NCI-H748 treated with DMSO at 0.1 percent for 48 hours (cell line): ENCODE measurements at regions not wholly inside any gene's neighbourhood (a gene's known extent, or its start where the extent isn't known, plus 50 kb on each side); places are given as distances from the start of the nearest gene placed in this dataset.
"Not testable (repeated sequence)": the region's sequence is repeated elsewhere in the genome, so short reads cannot be mapped to it uniquely, and the experiment has no call there.

Experiments used
- DNase-seq: peaks from one replicate; lab custom pipeline; 2025; lab: John Stamatoyannopoulos, UW

DNA sequence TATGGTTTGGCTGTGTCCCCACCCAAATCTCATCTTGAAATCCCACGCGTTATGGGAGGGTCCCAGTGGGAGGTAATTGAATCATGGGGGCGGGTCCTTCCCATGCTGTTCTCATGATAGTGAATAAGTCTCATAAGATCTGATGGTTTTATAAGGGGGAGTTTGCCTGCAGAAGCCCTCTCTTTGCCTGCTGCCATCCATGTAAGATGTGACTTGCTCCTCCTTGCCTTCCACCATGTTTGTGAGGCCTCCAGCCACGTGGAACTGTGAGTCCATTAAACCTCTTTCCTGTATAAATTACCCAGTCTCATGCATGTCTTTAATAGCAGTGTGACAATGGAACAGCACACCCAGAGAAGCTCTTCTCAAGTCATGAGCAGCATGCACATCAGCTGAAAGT, 119.1 kb upstream of the CARD11 start:
- not testable (repeated sequence) for DNase-seq

DNA sequence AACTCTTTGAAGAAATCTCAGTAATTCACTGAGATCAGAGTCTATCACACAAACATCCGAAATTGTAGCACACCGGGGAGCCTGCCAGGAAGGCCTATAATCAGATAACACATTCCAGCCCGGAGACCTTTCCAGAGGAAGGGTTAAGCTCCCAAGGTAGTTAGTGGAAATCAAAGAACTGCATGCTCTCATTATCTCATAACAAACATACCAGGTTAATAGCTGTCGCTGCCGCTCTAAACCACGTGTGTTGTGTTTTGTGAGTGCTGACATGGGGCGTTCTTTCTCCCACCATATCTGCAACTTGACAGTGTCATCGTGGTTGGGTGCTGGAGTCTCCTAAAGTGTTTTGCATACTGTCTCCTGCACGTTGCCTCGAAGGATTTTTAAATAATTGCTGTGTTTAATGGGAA, 120.7 kb upstream of the CARD11 start:
- no peak for DNase-seq

DNA sequence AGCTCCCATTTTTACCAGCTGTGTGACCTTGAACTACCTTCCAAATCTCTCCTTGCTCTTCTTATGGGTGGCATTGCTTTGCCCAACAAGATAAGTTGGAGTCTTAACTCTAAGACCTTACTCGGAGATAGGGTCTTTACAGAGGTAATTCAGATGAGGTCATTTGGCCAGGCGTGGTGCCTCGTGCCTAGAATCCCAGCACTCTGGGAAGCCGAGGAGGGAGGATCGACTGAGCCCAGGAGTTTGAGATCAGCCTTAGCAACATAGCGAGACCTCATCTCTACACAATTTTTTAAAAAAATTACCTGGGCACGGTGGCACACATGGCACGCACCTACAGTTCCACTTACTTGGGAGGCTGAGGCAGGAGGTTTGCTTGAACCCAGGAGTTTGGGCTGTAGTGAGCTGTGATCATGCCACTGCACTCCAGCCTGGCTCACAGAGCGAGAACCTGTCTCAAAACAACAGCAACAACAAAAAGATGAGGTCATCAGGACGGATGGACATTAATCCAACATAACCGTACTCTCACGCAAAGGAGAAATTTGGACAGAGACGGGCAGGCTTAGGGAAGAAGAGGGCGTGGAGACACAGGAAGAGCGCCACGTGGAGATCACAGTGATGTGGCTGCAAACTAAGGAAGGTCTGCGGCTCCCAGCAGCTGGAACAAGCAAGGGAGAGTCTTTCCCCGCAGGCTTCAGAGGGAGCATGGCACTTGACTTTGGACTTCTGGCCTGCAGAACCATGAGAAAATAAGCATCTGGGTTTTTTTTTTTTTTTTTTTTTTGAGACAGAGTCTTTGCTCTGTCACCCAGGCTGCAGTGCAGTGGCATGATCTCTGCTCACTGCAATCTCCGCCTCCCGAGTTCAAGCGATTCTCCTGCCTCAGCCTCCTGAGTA, 122.3 kb upstream of the CARD11 start:
- DNase-seq: no peak

DNA sequence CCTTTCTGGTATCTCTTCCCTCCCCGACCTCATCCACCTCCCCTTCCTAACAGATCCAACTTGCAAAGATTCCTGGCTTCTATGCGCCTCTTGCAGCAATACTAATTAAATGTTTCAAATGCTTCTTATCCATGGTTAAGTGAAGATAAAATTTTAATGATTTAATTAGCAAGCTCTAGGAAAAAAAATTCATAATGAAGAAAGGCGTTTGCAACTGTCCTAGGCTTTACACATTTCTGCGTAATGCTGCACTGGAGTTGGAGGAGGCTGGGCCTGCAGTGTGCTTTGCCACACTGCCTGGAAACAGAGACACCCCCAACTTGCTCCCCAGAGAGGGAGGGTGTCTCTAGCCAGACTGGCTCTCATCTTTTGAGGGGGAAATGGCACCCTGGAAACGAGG, 123.9 kb upstream of the CARD11 start:
- DNase-seq: no peak

DNA sequence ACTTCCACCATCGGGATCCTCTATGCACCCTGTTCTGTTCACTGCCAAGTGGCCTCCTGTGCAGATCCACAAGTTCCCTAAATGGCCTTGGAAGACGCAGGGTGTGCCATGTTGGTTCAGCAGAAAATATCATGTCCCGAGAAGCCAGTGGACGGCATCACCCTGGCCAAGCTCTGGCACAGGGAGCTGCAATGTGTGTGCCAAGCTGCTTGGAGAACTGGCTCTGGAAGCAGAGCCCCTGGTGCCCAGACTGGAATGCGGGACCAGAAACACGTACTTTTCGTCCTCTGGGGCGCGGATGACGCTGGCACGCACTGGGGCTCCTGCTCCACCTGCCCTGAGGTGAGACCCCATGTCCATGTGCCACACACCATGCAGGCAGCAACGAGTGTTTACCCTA, 124.7 kb upstream of the CARD11 start:
- no peak for DNase-seq

DNA sequence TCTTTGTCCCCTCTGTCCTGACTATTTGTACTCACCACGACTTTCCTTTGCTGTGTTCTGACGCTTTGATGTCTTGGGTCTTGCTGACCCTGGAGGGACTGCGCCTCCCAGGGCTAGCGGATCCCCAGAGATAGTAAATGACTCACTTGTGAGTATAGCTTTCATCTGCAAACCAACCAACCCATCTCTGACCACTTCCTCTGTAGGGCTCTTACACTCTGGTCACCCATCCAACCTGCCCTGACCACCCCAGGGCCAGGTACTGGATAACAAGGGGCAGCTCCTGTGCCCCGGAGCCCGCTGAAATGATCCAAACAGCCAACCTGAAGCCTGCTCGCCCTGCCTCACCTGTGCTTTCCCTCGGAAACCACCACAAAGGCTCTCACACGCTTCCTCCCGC, 125.2 kb upstream of the CARD11 start:
- no peak for DNase-seq

DNA sequence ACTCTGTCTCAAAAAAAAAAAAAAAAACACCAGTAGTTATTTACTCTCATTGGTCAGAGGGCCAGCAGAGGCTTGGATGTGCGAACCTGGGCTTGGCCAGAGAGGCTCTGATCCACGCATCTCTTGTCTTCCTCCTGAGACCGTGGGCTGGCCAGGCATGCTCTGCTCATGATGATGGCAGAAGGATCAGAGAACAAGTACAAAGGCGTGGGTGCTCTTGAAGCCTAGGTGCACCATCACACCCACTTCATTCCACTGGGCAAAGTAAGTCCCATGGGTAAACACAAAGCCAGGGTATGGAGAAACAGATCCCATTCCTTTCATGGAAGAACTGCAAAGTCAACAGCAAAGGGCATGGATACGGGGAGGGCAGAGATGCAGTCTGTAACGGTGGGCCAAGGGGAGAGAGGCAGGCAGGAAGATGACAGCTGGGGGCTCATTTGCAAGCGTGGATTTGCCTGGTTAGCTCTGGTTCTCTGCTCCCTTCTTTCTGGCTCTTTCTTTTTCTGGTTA, 128.2 kb upstream of the SDK1 start:
- no peak for DNase-seq

DNA sequence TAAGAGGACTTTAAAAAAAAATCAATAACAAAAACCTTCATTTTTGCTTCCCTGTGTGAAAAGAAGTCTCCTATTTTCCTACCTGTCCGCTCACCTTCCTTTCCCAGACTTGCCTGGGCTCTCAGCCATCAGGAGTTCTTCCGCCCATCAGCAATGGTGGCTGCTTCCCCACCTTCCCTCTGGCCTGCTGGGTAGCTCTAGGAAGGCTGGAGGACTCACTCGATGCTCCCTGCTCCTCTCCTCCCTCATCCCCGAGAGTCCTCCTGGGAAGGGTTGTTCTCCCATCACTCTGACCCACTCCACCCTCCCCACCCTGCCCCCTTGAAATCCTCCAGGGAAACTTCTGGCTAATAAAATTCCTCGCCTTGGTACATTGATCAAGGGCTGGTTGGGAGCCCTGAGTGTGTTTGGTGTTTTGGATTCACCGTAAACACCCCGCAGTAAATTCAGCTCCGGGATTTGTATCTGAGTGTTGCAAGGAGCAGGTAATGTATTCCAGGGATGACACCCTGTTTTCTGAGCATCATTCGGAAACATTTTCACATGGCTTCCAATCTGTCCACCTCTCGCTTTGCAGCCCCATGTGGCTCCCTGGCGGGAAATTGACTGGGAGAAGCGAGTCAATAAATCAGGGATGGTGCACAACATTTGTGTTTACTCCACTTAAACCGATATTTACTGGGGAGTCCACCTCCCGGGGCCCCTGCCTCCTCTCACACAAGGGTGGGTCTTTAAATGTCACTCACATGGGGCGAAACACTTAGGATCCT, 126.4 kb upstream of the SDK1 start:
- no peak for DNase-seq

DNA sequence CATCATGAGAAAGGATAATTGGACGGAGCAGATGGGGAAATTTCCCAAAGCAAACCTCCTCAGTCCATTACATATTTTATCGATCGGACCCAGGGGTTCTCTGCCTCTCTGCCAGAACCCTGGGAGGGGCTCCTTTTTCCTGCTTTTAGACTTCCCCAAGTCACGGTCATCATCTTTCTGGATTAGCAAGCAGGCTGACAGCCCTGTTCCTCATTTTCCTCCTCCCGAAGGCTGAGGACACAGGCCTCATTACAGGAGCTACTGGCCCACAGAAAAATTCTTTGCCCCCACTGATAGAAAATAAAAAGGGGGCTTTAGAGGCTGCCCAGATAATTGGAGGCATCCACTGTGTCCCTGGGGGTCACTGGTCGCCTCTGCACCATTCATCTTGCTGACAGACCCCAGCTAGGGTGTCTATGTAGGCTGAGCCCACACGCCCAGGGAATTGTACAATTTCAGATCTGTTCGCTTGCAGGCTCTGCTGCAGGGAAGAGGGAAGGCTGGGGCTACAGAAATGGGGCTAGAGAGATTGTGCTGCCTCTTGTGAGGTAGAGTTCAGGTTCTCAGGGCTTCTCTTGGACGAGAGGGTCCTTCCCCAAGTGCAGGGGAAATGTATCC, 125.7 kb upstream of the SDK1 start:
- DNase-seq: no peak

DNA sequence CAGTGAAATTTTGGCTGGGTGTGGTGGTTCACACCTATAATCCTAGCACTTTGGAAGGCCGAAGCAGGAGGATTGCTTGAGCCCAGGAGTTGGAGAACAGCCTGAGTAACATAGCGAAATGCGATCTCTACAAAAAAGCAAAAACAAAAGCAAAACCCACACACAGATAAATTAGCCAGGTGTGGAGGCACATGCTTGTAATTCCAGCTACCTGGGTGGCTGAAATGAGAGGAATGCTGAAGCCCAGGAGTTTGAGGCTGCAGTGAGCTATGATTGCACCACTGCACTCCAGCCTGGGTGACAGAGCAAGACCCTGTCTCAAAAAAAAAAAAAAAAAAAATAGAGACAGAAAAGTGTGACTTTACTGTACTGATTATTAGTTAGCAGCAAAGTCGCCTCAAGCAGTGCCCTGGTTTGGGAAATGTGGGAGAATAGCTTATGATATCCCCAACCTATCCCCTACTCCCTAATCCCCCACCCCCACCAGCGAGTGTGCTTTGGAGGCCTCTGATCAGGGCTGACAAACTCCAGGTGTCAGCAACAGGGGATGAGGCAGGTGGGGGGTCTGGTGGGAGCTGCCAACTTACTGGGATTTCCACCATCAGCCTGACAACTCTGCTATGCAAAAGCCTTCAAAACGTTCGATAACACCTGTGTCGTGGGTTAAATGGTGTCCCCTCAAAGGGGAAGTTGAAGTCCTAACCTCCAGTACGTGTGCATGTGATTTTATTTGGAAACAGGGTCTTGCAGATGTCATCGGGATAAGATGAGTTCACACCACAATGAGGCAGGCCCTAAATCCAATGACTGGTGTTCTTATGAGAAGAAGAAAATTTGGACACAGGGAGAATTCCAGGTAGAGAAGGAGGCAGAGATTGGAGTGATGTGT, 124.7 kb upstream of the SDK1 start:
- DNase-seq: no peak

DNA sequence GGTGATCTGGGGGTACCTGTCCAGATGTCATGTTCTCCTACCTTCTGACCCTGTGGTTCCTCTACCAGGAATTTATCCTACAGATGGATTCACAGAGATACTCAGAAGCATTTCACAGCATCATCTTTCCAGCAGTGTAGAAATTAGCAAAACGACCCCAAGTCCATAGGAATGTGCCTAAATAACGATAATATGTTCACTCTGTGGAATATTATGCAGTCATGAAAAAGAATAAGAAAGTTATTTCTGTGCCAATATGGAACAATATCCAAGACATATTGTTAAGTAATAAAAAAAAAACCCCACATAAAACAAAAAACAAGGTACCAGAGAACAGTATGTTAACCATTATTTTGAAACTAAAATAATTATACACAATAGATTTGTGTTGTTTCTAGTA, 123.8 kb upstream of the SDK1 start:
- DNase-seq: no peak

DNA sequence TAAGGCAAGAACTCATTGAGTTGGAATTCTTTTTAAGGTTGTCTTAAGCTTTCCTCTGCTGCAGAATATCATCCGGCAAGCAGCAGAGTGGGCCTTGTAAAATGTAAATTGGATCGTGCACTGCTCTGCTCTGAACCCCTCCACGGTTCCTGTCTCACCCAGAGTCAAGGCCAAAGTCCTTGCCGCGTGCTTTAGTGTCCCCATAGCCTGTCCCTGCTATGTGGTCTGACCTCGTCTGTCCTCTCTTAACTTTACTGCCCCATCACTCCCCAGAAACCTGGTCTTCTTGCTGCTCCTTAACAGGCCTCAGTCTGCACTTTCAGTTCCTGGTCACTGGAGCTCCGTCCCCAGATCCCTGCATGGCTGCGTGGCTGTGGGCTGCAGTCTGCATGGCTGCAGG, 121.6 kb upstream of the SDK1 start:
- no peak for DNase-seq

DNA sequence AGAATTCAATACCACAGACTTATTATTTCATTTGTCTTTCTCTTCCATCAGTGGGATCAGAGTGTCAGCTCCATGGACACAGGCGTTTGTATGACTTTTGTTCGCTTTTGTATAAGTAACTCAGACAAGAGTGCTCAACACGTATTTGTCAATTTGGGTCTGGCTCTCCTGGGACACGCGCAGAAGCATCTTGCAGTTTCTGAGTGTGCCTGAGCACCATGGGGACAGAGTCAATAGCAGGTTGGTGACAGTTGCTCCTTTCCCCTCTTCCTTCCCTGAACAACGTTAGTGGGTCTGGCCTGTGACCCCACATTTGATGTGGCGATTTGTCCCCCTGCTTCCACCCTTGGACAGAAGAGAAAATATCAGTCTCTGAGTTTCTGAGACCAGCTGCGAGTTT, 120.4 kb upstream of the SDK1 start:
- DNase-seq: no peak

DNA sequence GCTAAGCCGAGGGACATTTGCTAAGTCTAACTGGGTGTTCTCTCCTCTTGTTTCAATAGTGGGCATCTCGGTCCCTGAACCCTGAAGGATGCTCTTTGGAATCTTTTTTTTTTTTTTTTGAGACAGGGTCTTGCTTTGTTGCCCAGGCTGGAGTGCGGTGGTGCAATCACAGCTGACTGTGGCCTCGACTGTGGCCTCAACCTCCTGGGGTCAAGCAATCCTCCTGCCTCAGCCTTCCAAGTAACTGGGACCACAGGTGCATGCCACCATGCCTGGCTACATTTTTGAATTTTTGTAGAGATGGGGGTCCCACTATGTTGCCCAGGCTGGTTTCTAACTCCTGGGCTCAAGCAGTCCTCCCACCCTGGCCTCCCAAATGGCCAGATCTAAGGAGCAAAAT, 119.0 kb upstream of the SDK1 start:
- not testable (repeated sequence) for DNase-seq

DNA sequence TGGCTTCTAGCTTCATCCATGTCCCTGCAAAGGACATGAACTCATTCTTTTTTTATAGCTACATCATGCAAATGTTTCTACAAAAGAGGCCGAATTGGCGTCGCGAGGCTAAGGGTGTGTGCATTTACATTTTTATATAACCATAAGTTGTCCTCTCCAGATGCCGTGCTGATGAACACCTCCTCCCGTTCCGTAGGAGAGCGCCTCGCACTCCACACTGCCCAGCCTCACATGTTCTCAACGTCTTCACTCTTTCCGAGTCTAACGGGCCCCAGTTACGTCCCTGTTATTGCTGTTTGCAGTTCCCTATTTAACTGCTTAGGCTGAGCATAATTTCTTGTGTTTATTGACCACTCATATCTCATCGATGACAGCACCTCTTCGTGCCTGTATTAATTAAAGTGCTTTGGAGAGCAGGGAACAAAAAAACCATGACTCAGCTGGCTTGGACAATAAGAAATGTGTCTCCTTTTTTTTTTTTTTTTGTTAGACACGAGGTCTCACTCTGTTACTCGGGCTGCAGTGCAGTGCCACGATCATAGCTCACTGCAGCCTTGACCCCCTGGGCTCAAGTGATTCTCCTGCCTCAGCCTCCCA, 113.5 kb upstream of the SDK1 start:
- DNase-seq: no peak

DNA sequence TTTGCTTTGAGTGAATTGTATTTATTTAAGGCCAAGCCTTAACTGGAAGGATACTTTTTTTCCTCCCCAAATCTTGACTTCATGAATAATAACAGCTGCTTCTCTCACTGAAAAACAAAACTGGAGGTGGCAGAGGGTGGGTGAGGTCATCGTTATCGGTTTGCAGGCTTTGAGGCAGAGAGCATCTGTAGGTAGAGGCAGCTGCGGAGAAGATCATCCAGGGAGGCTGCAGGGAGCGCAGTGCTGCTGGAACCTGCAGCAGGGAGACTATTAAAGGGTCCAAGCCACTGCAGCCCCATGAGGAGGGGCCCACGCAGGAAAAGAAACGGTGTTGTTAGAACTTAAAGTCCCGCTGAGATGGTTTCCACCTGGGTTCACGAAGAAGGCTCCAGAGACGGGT, 112.1 kb upstream of the SDK1 start:
- no peak for DNase-seq

DNA sequence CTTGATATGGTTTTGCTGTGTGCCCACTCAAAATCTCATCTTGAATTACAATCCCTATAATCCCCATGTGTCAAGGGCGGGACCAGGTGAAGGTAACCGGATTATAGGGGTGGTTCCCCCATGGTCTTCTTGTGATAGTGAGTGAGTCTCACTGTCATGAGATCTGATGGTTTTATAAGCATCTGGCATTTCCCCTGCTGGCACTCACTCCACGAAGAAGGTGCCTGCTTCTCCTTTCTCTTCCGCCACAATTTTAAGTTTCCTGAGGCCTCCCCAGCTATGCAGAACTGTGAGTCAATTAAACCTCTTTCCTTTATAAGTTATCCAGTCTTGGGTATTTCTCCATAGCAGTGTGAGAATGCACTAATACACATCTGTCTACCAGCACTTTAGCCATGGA, 109.5 kb upstream of the SDK1 start:
- no peak for DNase-seq

DNA sequence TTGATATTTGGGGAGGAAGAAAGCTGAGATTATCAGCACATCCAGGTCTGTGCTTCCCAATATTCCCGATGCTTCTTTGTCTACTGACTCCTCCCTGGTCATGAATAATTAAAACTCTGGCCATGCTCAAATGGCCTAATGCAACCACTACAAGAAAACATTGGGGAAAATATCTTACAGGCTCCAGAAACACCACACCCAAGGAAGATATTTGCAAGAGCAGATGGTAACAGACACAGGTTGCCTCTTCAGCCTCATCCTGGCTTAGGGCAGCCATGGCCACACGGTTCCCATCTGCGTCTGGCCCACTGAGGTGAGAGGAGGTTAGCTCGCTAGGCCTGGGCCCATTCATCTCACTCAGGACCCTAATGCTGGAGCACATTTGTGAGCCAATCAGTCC, 108.4 kb upstream of the SDK1 start:
- no peak for DNase-seq

DNA sequence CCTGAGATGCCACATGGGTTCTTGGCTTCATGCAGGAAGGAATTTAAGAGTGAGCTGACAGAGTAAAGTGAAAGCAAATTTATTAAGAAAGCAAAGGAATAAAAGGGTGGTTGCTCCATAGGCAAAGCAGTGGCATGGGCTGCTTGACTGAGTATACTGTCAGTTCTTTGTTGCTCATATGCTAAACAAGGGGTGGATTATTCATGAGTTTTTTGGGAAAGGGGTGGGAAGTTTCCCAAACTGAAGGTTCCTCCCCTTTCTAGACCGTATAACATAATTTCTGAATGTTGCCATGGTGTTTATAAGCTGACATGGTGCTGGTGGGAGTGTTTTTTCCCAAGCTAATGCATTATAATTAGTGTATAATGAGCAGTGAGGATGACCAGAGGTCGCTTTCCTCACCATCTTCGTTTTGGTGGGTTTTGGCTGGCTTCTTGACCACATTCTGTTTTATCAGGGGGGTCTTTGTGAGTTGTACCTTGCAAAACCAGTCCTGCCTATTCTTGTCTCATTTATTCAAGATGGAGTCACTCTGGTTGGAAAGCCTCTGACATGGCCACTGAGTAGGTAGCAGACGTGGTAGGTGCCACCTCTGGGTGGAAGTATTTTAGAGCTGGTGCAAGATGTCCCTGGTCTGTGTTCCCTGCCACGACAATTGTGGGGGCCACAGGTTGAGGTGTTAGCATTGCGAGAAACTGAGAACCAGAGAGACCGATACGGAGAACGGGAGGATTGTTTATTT, 107.5 kb upstream of the SDK1 start:
- no peak for DNase-seq

DNA sequence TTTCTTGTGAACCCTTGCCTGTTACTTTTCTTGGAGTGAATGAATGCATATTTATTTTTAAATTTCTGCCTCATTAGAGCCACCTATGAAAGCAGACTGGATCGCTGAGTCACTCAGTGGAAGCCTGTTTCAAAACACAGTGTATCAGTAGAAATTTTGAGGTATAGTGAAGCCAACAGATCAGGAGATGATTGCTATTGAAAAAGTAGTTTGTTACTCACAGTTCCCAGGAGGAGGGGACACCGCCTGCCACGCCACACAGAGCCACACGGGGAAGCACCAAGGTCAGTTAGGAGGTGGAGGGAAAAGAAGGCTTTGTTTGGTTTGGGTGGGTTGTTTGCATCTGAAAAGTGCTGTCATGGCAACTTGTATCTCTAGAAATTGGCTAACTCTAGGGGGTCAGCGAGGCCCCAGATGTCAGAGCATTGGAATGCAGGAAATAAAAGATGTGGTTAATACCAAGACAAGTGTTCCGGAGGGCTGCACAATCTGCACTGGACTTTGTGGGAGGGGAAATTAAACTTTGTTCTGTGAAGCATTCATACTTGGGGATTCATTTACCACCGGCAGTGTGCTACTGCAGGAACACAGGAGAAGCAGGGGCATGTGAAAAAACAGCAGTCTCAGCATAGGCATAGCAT, 106.4 kb upstream of the SDK1 start:
- no peak for DNase-seq
